ENCODE measurements at regions not wholly inside any gene's neighbourhood (a gene's known extent, or its start where the extent isn't known, plus 50 kb on each side); places are given as distances from the start of the nearest gene placed in this dataset.

DNA sequence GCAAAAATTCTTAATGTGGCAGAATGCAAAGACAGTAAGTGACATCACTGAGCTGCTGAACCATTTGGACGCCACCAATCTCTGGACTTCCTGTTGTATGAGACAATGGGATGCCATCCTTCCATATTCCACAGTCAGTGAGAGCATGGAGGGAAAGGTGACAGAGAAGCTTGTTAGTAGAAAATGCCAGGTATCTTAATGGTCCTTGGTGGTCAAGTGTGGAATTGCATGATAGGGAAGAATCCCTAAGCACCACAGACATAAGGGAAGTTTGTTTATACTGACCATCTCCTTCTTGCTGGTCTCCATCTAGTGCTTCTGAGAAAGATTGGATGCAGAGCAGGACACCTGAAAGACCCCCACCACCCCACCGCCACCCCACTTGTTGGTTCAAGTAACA lies 1410.0 kb upstream of the TMEM132C start:
- intact Hi-C loops (cut with DNase I) = no loop called here
- Histone ChIP-seq H3K4me1 (no peaks in the 10 kb centered on the region), H3K9me3 (no peaks in the 10 kb centered on the region), H3K4me3 (no peak overlapping the region), H3K27me3 (no peaks in the 10 kb centered on the region), H3K36me3 (no peaks in the 10 kb centered on the region), H3K27ac (no peak overlapping the region)
- no peak for ATAC-seq
- no peak for DNase-seq
- TF ChIP-seq CTCF (IDR thresholded peaks at IDR 0.05) = no peak

DNA sequence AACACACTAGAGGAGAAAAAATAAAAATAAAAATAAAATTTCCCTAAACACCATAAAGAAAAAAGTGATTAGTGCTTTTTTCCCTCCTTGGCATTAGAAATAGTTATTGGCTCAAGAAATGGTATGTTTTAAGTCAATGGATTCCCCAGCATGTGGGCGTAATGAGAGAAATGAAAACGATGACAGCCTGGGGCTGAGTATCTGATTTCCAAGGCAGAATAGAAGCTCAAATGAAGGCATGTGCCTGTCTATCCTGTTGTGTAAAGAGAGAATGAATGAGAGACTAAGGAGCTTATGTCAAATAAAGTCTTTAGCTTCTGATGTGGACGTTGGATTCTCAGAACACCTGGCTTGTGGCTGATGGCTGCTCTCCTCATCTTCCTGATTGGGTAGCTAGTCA lies 1408.4 kb upstream of the TMEM132C start:
- intact Hi-C loops (cut with DNase I) = no loop called here
- Histone ChIP-seq H3K27me3 (no peaks in the 10 kb centered on the region), H3K9me3 (no peaks in the 10 kb centered on the region), H3K27ac (no peak overlapping the region), H3K4me1 (no peaks in the 10 kb centered on the region), H3K4me3 (no peak overlapping the region), H3K36me3 (no peaks in the 10 kb centered on the region)
- DNase-seq = no peak
- ATAC-seq = no peak
- no peak for TF ChIP-seq CTCF (IDR thresholded peaks at IDR 0.05)

GRCh38 chr12:126860210-126860609 lies 1406.8 kb upstream of the TMEM132C start:
- no peak overlapping the region for H3K4me3 ChIP-seq
- ATAC-seq (no peak), DNase-seq (no peak)
- TF ChIP-seq CTCF (IDR thresholded peaks at IDR 0.05) = no peak
- intact Hi-C loops (cut with DNase I) = no loop called here
- no peaks in the 10 kb centered on the region for H3K27me3 ChIP-seq
- H3K27ac ChIP-seq = no peak overlapping the region
- H3K4me1 ChIP-seq = no peaks in the 10 kb centered on the region
- no peaks in the 10 kb centered on the region for H3K9me3 ChIP-seq
- H3K36me3 ChIP-seq = no peaks in the 10 kb centered on the region

- intact Hi-C loops (cut with DNase I) = no loop called here
- H3K36me3 ChIP-seq = no peaks in the 10 kb centered on the region
- no peak overlapping the region for H3K4me3 ChIP-seq
- H3K4me1 ChIP-seq = no peaks in the 10 kb centered on the region
- H3K9me3 ChIP-seq = no peaks in the 10 kb centered on the region
- no peak for TF ChIP-seq CTCF (IDR thresholded peaks at IDR 0.05)
- ATAC-seq (no peak), DNase-seq (no peak)
- H3K27ac ChIP-seq = no peak overlapping the region
- H3K27me3 ChIP-seq = no peaks in the 10 kb centered on the region
These were observed 1404.5 kb upstream of the TMEM132C start for GRCh38 chr12:126862500-126862899.

DNA sequence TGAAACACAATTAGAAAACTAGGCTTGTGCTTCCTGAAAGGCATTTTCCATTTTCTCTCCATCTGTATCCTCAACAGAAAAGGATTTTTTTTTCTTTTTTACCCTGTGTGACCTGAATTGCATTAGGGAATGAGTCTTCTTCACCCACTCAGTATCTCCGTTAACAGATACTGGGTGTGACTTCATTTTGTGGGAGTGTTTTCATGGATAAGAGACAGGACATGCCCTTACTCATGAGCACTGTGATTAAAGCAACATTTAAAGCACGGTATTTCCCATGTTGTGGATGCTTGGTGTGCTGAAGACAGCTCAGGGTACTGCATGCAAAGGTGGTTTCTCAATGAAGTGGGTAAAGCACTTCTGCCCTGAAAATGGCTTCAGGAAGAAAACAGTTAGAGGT lies 1397.3 kb upstream of the TMEM132C start:
- no peak for TF ChIP-seq CTCF (IDR thresholded peaks at IDR 0.05)
- Histone ChIP-seq H3K4me1 (no peaks in the 10 kb centered on the region), H3K36me3 (no peaks in the 10 kb centered on the region), H3K27me3 (no peaks in the 10 kb centered on the region), H3K4me3 (no peak overlapping the region), H3K27ac (no peak overlapping the region), H3K9me3 (no peaks in the 10 kb centered on the region)
- intact Hi-C loops (cut with DNase I) = loop anchor here (10.0 kb wide), 1 partner anchor 1685 kb away; the partner anchor contains the start of gene TMEM132B
- ATAC-seq (no peak), DNase-seq (no peak)

DNA sequence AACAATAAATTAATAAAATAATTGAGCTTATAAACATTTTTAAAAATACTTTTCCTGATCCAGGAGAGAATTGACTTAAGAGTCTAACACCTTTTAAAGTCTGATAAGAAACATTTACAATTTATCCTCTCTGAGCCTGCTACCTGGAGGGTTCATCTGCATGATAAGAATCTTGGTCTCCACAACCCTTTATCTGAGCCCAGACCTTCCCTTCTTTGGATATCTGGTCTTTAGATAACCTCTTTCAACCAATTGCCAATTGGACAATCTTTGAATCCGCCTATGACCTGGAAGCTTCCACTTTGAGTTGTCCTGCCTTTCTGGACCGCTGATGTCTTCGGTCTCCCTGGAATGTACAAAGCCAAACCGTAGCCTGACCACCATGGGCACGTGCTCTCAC lies 1393.3 kb upstream of the TMEM132C start:
- intact Hi-C loops (cut with DNase I) = loop anchor here (10.0 kb wide), 1 partner anchor 1689 kb away; the partner anchor contains the start of gene TMEM132B
- Histone ChIP-seq H3K4me3 (no peak overlapping the region), H3K27ac (no peak overlapping the region), H3K27me3 (no peaks in the 10 kb centered on the region), H3K9me3 (no peaks in the 10 kb centered on the region), H3K36me3 (no peaks in the 10 kb centered on the region), H3K4me1 (no peaks in the 10 kb centered on the region)
- TF ChIP-seq CTCF (IDR thresholded peaks at IDR 0.05) = no peak
- ATAC-seq (no peak), DNase-seq (no peak)

Data from upper lobe of right lung (tissue), 1 donor.